Ovary (tissue), 7 donors: ENCODE measurements at regions not wholly inside any gene's neighbourhood (a gene's known extent, or its start where the extent isn't known, plus 50 kb on each side); places are given as distances from the start of the nearest gene placed in this dataset.

Source experiments
- DNase-seq, 5 donors: peaks; one replicate each; pipeline ENCODE4 v3.0.0-alpha.2; 2019 to 2020
- H3K27ac ChIP-seq, 2 donors: fragments of 200-600 bp; one replicate each; pipeline versions ENCODE4 v1.5.1 to v1.8.0; 2019 to 2022
- H3K27me3 ChIP-seq: fragments of 200-600 bp; one replicate; pipeline ENCODE4 v1.8.0; 2022
- H3K36me3 ChIP-seq: fragments of 200-600 bp; sonication (generic); one replicate; pipeline ENCODE4 v1.5.1; 2019
- H3K4me1 ChIP-seq: one replicate; pipeline ENCODE4 v1.8.1; 2013; ENCODE audit warnings: mild to moderate bottlenecking, moderate library complexity; ENCODE audit not compliant: insufficient read depth
- H3K4me3 ChIP-seq: fragments of 200-600 bp; sonication (generic); one replicate; pipeline ENCODE4 v1.5.1; 2017
- H3K9me3 ChIP-seq, 2 donors: fragments of 200-600 bp in 1 of 2; sonication (generic) in 1 of 2; one replicate each; pipeline versions ENCODE4 v1.5.1 to v1.8.1; 2013 to 2019; ENCODE audit warnings: mild to moderate bottlenecking in 1 of 2, moderate library complexity in 1 of 2
- CTCF ChIP-seq, 3 donors: fragments of 450-650 bp in 2 of 3; fragments of 200-600 bp in 1 of 3; IDR thresholded peaks; one replicate each; pipeline versions ENCODE4 v1.5.1 to v1.8.0; 2016 to 2022; ENCODE audit warnings: antibody characterized with exemption in 3 of 3, mild to moderate bottlenecking in 1 of 3
- EP300 ChIP-seq: sonication (generic); formaldehyde crosslinking; IDR thresholded peaks from one replicate; pipeline ENCODE4 v1.6.1; 2017; ENCODE audit warnings: antibody characterized with exemption
- POLR2A ChIP-seq: fragments of 450-650 bp; IDR thresholded peaks from one replicate; pipeline ENCODE4 v1.6.1; 2017; ENCODE audit warnings: antibody characterized with exemption, mild to moderate bottlenecking, moderate library complexity
- WGBS, 3 donors: extraction: QIAGEN DNeasy Blood & Tissue Kit in 1 of 3; methylation state at CpG; one replicate each; pipeline versions ENCODE4 v1.1.5 to v1.1.7; 2013 to 2017; 5-methylcytosine and 5-hydroxymethylcytosine counted together
- intact Hi-C, 4 donors: fragments of 100-400 bp; cut with DNase I; formaldehyde crosslinking; loops; one replicate each; pipeline versions ENCODE4 v1.11.0 to v1.15.1; 2022 to 2023
- donor health status: DM: no; HTN: no; CAD: no; lungs with moderate emphysema.
- donor health status: DM: no; HTN: no; CAD: no.
- donor health status: Bipolar disorder and iron deficiency.
- donor health status: DM: no; HTN: no; CAD: no.
- donor health status: DM: yes; HTN: yes; CAD: no.

GRCh38 chr12:83808591-83808990 is 1104.0 kb downstream of the SLC6A15 start:
- Histone ChIP-seq H3K27ac (no peak overlapping the region), H3K9me3 (no peaks in the 10 kb centered on the region), H3K36me3 (no peaks in the 10 kb centered on the region), H3K4me1 (no peaks in the 10 kb centered on the region), H3K27me3 (no peaks in the 10 kb centered on the region), H3K4me3 (no peak overlapping the region)
- DNase-seq, result no peak
- intact Hi-C loops, result no loop called here
- WGBS, 3 donors, result 20 to 38% (median 35%) methylated on average over 3 of the region's 3 CpGs
- TF ChIP-seq EP300, result no peak
- no peak for TF ChIP-seq POLR2A
- TF ChIP-seq CTCF (IDR thresholded peaks at IDR 0.05), result no peak

DNA sequence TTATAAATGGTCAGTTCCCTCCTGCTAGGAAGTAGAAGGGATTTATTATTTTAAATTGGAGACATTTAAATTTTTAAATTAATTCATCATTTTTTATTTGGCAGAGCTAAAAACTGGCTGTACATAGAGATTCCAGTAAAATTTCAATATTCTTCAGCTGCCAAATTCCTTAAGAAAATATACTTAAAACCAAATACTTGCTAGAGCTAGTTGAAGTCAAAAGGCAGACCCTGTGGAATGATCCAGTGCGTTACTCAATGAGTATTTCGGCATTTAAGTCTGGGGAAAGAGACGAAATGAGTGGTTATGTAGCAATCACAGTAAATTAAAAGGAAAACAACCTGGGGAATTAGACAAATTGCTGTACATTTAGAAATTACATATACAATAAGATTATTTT is 1104.7 kb downstream of the SLC6A15 start:
- intact Hi-C loops, result no loop called here
- TF ChIP-seq POLR2A (no peak), EP300 (no peak), CTCF (IDR thresholded peaks at IDR 0.05) (no peak)
- DNase-seq, result no peak
- no peaks in the 10 kb centered on the region for H3K27me3 ChIP-seq
- H3K4me1 ChIP-seq, result no peaks in the 10 kb centered on the region
- no peaks in the 10 kb centered on the region for H3K36me3 ChIP-seq
- no peaks in the 10 kb centered on the region for H3K9me3 ChIP-seq
- 45 to 62% (median 47%) methylated on average over 3 of the region's 3 CpGs for WGBS, 3 donors
- no peak overlapping the region for H3K27ac ChIP-seq
- no peak overlapping the region for H3K4me3 ChIP-seq

GRCh38 chr12:83805873-83806272 is 1106.7 kb downstream of the SLC6A15 start:
- no peak for TF ChIP-seq EP300
- TF ChIP-seq POLR2A, result no peak
- no peaks in the 10 kb centered on the region for H3K9me3 ChIP-seq

DNA sequence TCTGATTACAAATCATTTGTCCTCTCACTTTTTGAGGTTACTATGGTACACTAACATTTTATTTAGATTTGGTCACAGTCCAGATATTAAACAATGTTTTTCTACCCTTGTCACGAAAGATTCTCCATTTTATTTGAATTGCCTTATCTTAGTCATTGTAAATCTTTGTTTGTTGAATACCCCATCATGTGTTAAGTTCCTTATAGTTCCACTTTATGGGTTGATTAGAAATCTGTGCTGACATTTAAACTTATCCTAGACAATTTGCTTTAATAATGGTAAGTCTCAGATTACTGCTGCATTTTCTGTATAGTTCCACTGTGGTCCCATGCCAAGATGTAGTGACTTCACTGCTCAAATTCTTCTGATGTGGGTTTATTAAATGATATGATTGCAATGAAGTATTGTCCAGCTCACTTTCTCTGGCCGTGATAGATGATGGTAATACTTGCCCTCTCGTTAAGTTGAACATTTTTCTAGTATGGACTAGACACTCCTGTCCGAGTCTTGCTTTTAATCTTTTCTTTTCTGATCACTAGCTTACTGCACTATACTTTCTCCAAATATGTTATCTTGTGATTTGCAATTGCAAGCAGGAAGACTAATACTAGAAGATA is 1107.3 kb downstream of the SLC6A15 start:
- H3K27ac ChIP-seq, result no peak overlapping the region
- intact Hi-C loops, result no loop called here
- WGBS, 3 donors, result 38 to 63% (median 42%) methylated on average over 4 of the region's 4 CpGs

More at GRCh38 chr12:83805873-83806272, 1106.7 kb downstream of the SLC6A15 start:
- H3K4me1 ChIP-seq, result no peaks in the 10 kb centered on the region
- intact Hi-C loops, result no loop called here
- H3K36me3 ChIP-seq, result no peaks in the 10 kb centered on the region
- H3K4me3 ChIP-seq, result no peak overlapping the region
- WGBS, 3 donors, result 51 to 87% (median 69%) methylated on average over 4 of the region's 4 CpGs
- no peaks in the 10 kb centered on the region for H3K27me3 ChIP-seq
- no peak for DNase-seq
- no peak overlapping the region for H3K27ac ChIP-seq

More for the DNA sequence above, 1107.3 kb downstream of the SLC6A15 start:
- Histone ChIP-seq H3K36me3 (no peaks in the 10 kb centered on the region), H3K4me1 (no peaks in the 10 kb centered on the region), H3K4me3 (no peak overlapping the region), H3K9me3 (no peaks in the 10 kb centered on the region), H3K27me3 (no peaks in the 10 kb centered on the region)
- no peak for DNase-seq
- TF ChIP-seq POLR2A, result no peak
- no peak for TF ChIP-seq CTCF (IDR thresholded peaks at IDR 0.05)
- no peak for TF ChIP-seq EP300
